ENCODE measurements at regions not wholly inside any gene's neighbourhood (a gene's known extent, or its start where the extent isn't known, plus 50 kb on each side); places are given as distances from the start of the nearest gene placed in this dataset.

GRCh38 chr3:43210049-43211027, 76.0 kb upstream of the SNRK start:
- TF ChIP-seq TAF1 (IDR thresholded peaks at IDR 0.05; ENCODE audit: low read depth, low read length) (no peak), POLR2A (IDR thresholded peaks at IDR 0.05; ENCODE audit: low read depth, low read length) (no peak), POLR2AphosphoS5 (IDR thresholded peaks at IDR 0.05; ENCODE audit: low read depth, low read length) (no peak)
